A673 (cell line): ENCODE measurements at regions not wholly inside any gene's neighbourhood (a gene's known extent, or its start where the extent isn't known, plus 50 kb on each side); places are given as distances from the start of the nearest gene placed in this dataset.

Source experiments
- CTCF ChIP-seq: fragments of 300-800, 200-600 bp; sonication (generic); conservative IDR thresholded peaks from 2 replicates; pipeline ENCODE4 v1.5.1; 2017; ENCODE audit warnings: low read depth, mild to moderate bottlenecking, antibody characterized with exemption, low read length, moderate library complexity, mixed read lengths
- EZH2 ChIP-seq: fragments of 200-600 bp; sonication (generic); IDR thresholded peaks from 2 replicates; pipeline ENCODE4 v1.6.1; 2017; ENCODE audit warnings: borderline replicate concordance, low read depth, mild to moderate bottlenecking, mixed read lengths, antibody characterized with exemption, low read length; ENCODE audit not compliant: poor library complexity, severe bottlenecking

GRCh38 chr7:110322796-110323195 is 768.1 kb upstream of the LRRN3 start:
- TF ChIP-seq CTCF (no peak), EZH2 (no peak)
